Stimulated activated CD4-positive, alpha-beta T cell treated with anti-CD3 and anti-CD28 coated beads, Interleukin-4, amount 100 ng/mL, for 24 hours (primary cell): ENCODE measurements at regions not wholly inside any gene's neighbourhood (a gene's known extent, or its start where the extent isn't known, plus 50 kb on each side); places are given as distances from the start of the nearest gene placed in this dataset.
"Not testable (repeated sequence)": the region's sequence is repeated elsewhere in the genome, so short reads cannot be mapped to it uniquely, and the experiment has no call there.

ENCODE experiments used
- DNase-seq: peaks from one replicate; pipeline ENCODE4 v3.0.0-alpha.2; 2020

- no peak for DNase-seq
Observed at GRCh38 chr10:15428681-15429080, 57.6 kb upstream of the FAM171A1 start.

DNA sequence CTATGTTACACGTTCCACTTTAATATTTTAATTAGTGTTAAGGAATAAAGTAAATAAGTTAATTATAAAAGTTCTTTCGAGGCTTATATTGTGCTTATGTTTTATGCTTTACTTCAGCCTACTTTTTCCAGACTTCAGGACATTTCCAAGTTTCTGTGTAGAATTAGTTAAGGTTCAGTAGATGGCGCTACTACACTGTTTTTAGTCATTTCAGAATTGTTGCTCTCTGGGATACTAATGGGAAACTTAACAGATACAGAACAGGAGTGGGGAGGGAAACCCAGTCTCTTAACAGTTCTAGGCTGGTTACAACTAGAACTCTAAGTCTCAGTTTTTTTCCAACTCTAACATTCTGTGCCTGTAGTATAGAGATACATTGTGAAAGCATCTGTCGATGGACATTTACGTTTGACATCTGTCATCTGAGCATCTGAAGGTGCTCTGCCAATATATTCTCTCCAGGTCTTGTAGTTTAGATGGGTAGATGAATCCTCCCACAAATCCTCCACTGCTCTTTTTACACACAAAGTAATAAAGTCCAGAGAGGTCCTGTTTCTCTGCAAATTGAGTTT, 56.8 kb upstream of the FAM171A1 start:
- no peak for DNase-seq

- no peak for DNase-seq
Observed at GRCh38 chr10:15426558-15426957, 55.5 kb upstream of the FAM171A1 start.

- DNase-seq, result no peak
Observed at GRCh38 chr10:15426115-15426514, 55.0 kb upstream of the FAM171A1 start.

- not testable (repeated sequence) for DNase-seq
Observed at GRCh38 chr10:15421875-15422274, 50.8 kb upstream of the FAM171A1 start.
